SK-N-SH (cell line): ENCODE measurements at regions not wholly inside any gene's neighbourhood (a gene's known extent, or its start where the extent isn't known, plus 50 kb on each side); places are given as distances from the start of the nearest gene placed in this dataset.

Experiments
- CTCF ChIP-seq: fragments of 200-600 bp; sonication (generic); IDR thresholded peaks from 2 replicates; pipeline ENCODE4 v1.6.1; 2017; ENCODE audit warnings: antibody characterized with exemption, mild to moderate bottlenecking, moderate library complexity
- EP300 ChIP-seq, 2 experiments: IDR thresholded peaks; 2 replicates each; pipeline versions ENCODE4 v1.4.0 to v1.6.1; 2012; ENCODE audit warnings: borderline replicate concordance in 1 of 2, low read depth in 1 of 2, low read length in 1 of 2
- MAX ChIP-seq: IDR thresholded peaks from 2 replicates; pipeline ENCODE4 v1.4.0; 2012; ENCODE audit warnings: low read depth
- NRF1 ChIP-seq: IDR thresholded peaks from 2 replicates; pipeline ENCODE4 v1.6.1; 2012; ENCODE audit warnings: low read depth, mild to moderate bottlenecking, low read length
- REST ChIP-seq: IDR thresholded peaks from 2 replicates; pipeline ENCODE4 v1.6.1; 2012; ENCODE audit warnings: mild to moderate bottlenecking, low read depth, low read length, moderate library complexity
- RFX5 ChIP-seq: IDR thresholded peaks from 2 replicates; pipeline ENCODE4 v1.6.1; 2012; ENCODE audit warnings: mild to moderate bottlenecking, improper control_type of control experiment, low read length
- SIN3A ChIP-seq: IDR thresholded peaks from 2 replicates; pipeline ENCODE4 v1.6.1; 2012; ENCODE audit warnings: low read depth, mild to moderate bottlenecking, low read length, moderate library complexity, borderline replicate concordance
- TEAD4 ChIP-seq: IDR thresholded peaks from 2 replicates; pipeline ENCODE4 v1.4.0; 2012; ENCODE audit warnings: mild to moderate bottlenecking, borderline replicate concordance; ENCODE audit not compliant: insufficient read depth
- YY1 ChIP-seq: IDR thresholded peaks from 2 replicates; pipeline ENCODE4 v1.4.0; 2012; ENCODE audit warnings: low read depth, mild to moderate bottlenecking
- ZBTB33 ChIP-seq: IDR thresholded peaks from 2 replicates; pipeline ENCODE4 v1.4.0; 2012; ENCODE audit warnings: low read depth, borderline replicate concordance

GRCh38 chr1:94741996-94742395 is 78.2 kb upstream of the SLC44A3 start:
- no peak for TF ChIP-seq CTCF
- TF ChIP-seq SIN3A = no peak
- no peak for TF ChIP-seq YY1
- TF ChIP-seq ZBTB33 = no peak
- TF ChIP-seq TEAD4 = no peak
- no peak for TF ChIP-seq NRF1
- no peak for TF ChIP-seq MAX
- no peak for TF ChIP-seq RFX5
- TF ChIP-seq EP300 (IDR thresholded peaks at IDR 0.05; ENCODE audit: borderline replicate concordance in 1 of 2, low read depth in 1 of 2, low read length in 1 of 2) = no peak
- no peak for TF ChIP-seq REST
